Fibroblast of lung (primary cell): ENCODE measurements at regions not wholly inside any gene's neighbourhood (a gene's known extent, or its start where the extent isn't known, plus 50 kb on each side); places are given as distances from the start of the nearest gene placed in this dataset.

Experiments
- DNase-seq, 2 donors: peaks; one replicate each; pipeline versions ENCODE4 v3.0.0 to v3.0.0-alpha.2; 2010; ENCODE audit warnings: low read depth in 2 of 2
- H2AFZ ChIP-seq: 2 replicates; pipeline ENCODE4 v1.5.1; 2012; ENCODE audit warnings: low read length, control low read depth, inconsistent platforms
- H3K27ac ChIP-seq: 2 replicates; pipeline ENCODE4 v1.5.1; 2011; ENCODE audit warnings: low read length, control low read depth; ENCODE audit not compliant: insufficient read depth
- H3K27me3 ChIP-seq: 2 replicates; pipeline ENCODE4 v1.5.1; 2011; ENCODE audit warnings: mild to moderate bottlenecking, low read length; ENCODE audit not compliant: control insufficient read depth, insufficient read depth
- H3K36me3 ChIP-seq: 2 replicates; pipeline ENCODE4 v1.5.1; 2011; ENCODE audit warnings: low read length; ENCODE audit not compliant: control insufficient read depth, insufficient read depth
- H3K4me1 ChIP-seq: 2 replicates; pipeline ENCODE4 v1.5.1; 2011; ENCODE audit warnings: low read length; ENCODE audit not compliant: control insufficient read depth, insufficient read depth; ENCODE audit errors: extremely low read depth
- H3K4me2 ChIP-seq: 2 replicates; pipeline ENCODE4 v1.5.1; 2011; ENCODE audit warnings: low read length, control low read depth; ENCODE audit not compliant: insufficient read depth; ENCODE audit errors: extremely low read depth
- H3K4me3 ChIP-seq, 4 experiments: fragments of 200-600 bp in 1 of 4; sonication (generic) in 1 of 4; replicated peaks in 1 of 4; 2 replicates each; pipeline ENCODE4 v1.5.1; 2011 to 2016; ENCODE audit warnings: low read length in 4 of 4, low read depth in 3 of 4, mild to moderate bottlenecking in 3 of 4, control low read depth in 2 of 4, inconsistent platforms in 1 of 4, mixed read lengths in 1 of 4; ENCODE audit not compliant: insufficient read depth in 1 of 4; ENCODE audit errors: control extremely low read depth in 1 of 4
- H3K79me2 ChIP-seq: 2 replicates; pipeline ENCODE4 v1.5.1; 2012; ENCODE audit warnings: mild to moderate bottlenecking, low read length, inconsistent platforms; ENCODE audit not compliant: control insufficient read depth, insufficient read depth
- H3K9ac ChIP-seq: 2 replicates; pipeline ENCODE4 v1.5.1; 2011; ENCODE audit warnings: mild to moderate bottlenecking, low read length, control low read depth; ENCODE audit not compliant: insufficient read depth
- H3K9me3 ChIP-seq: 2 replicates; pipeline ENCODE4 v1.5.1; 2012; ENCODE audit warnings: low read depth, low read length; ENCODE audit not compliant: control insufficient read depth, insufficient read depth
- H4K20me1 ChIP-seq: 2 replicates; pipeline ENCODE4 v1.5.1; 2011; ENCODE audit warnings: low read length; ENCODE audit not compliant: control insufficient read depth, insufficient read depth; ENCODE audit errors: extremely low read depth
- EZH2 ChIP-seq: IDR thresholded peaks from 2 replicates; pipeline ENCODE4 v1.5.1; 2012; ENCODE audit warnings: low read length, control low read depth, mild to moderate bottlenecking; ENCODE audit errors: missing control alignments
- TF ChIP-seq, protein P1 (sequence below), 2 donors: IDR thresholded peaks in 1 of 2; conservative IDR thresholded peaks in 1 of 2; 1 replicate in 1 of 2; 2 replicates in 1 of 2; pipeline ENCODE4 v1.5.1; 2011 to 2012; ENCODE audit warnings: low read length in 2 of 2, control low read depth in 1 of 2, inconsistent platforms in 1 of 2, low read depth in 1 of 2, mild to moderate bottlenecking in 1 of 2

DNA sequence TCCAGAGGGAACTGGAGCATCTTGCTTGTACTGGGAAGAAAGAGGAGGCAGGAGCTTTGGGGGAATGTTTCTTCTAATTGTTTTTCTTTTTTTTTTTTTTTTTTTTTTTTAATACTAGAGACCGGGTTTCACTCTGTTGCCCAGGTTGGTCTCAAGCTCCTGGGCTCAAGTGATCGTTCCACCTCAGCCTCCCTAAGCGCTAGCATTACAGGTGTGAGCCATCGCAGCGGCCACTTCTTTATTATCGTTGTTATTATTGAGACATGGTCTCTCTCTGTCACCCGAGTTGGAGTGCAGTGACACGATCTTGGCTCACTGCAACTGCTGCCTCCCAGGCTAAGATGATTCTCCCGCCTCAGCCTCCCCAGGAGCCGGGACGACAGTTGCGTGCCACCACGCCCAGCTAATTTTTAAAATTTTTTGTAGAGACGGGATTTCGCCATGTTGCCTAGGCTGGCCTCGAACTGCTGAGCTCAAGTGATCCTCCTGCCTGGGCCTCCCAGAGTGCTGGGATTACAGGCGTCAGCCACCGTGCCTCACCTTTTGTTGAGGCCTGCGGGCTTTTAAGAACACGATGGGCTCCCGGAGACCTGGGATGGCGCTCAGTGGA lies 137.3 kb upstream of the GSE1 start:
- H3K27ac ChIP-seq: no peak overlapping the region
- no peaks in the 10 kb centered on the region for H3K36me3 ChIP-seq
- no peaks in the 10 kb centered on the region for H3K79me2 ChIP-seq
- H3K4me2 ChIP-seq: no peak overlapping the region
- no peak overlapping the region for H3K9ac ChIP-seq
- no peak overlapping the region for H3K4me3 ChIP-seq
- no peaks in the 10 kb centered on the region for H3K9me3 ChIP-seq
- H3K4me1 ChIP-seq: no peaks in the 10 kb centered on the region
- H4K20me1 ChIP-seq: no peaks in the 10 kb centered on the region
- no peak for DNase-seq
- no peaks in the 10 kb centered on the region for H3K27me3 ChIP-seq
- no peak overlapping the region for H2AFZ ChIP-seq
- no peak for TF ChIP-seq EZH2
- TF ChIP-seq, protein P1, sequence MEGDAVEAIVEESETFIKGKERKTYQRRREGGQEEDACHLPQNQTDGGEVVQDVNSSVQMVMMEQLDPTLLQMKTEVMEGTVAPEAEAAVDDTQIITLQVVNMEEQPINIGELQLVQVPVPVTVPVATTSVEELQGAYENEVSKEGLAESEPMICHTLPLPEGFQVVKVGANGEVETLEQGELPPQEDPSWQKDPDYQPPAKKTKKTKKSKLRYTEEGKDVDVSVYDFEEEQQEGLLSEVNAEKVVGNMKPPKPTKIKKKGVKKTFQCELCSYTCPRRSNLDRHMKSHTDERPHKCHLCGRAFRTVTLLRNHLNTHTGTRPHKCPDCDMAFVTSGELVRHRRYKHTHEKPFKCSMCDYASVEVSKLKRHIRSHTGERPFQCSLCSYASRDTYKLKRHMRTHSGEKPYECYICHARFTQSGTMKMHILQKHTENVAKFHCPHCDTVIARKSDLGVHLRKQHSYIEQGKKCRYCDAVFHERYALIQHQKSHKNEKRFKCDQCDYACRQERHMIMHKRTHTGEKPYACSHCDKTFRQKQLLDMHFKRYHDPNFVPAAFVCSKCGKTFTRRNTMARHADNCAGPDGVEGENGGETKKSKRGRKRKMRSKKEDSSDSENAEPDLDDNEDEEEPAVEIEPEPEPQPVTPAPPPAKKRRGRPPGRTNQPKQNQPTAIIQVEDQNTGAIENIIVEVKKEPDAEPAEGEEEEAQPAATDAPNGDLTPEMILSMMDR (conservative IDR thresholded peaks at IDR 0.05 in 1 of 2, IDR thresholded peaks at IDR 0.05 in 1 of 2; ENCODE audit: low read depth in 1 of 2, low read length in 2 of 2): no peak

DNA sequence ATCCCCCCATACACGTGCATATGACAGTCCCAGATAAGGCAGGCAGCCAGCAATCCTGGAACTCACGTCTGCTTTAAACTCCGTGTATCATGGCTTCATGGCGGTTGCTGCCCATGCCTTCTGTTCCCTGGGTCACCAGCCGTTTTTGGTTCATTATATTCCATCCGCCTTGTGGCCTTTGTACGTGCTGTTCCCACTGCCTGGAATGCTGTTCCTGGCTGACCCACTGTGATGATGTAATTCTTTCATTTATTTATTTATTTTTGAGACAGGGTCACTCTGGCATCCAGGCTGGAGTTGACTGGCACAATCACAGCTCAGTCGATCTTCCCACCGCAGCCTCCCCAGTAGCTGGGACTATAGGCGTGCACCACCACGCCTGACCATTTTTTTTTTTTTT lies 136.7 kb upstream of the GSE1 start:
- H3K4me2 ChIP-seq: no peak overlapping the region
- no peaks in the 10 kb centered on the region for H3K4me1 ChIP-seq
- TF ChIP-seq, protein P1 (conservative IDR thresholded peaks at IDR 0.05 in 1 of 2, IDR thresholded peaks at IDR 0.05 in 1 of 2; ENCODE audit: low read depth in 1 of 2, low read length in 2 of 2): no peak
- TF ChIP-seq EZH2: no peak

DNA sequence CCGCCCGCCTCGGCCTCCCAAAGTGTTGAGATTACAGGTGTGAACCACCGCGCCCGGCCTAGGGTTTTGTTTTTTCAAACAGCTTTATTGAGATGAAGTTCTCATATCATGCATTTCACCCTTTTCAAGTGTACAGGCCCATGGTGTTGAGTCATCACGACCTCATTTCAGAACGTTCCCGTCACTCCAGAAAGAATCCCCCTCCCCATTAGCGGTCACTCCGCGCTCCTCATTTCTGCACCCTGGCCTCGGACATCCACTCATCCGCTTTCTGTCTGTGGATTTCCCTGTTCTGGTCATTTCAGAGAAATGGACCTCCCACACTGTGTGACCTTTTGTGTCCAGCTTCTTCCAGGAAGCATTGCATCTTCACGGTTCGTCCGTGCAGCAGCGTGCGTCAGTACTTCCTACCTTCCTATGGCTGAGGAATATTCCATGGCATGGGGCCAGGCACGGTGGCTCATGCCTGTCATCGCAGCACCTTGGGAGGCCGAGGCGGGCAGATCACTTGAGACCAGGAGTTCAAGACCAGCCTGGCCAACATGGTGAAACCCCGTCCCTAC lies 135.2 kb upstream of the GSE1 start:
- H3K4me2 ChIP-seq: no peak overlapping the region
- no peaks in the 10 kb centered on the region for H3K9me3 ChIP-seq
- H3K27ac ChIP-seq: no peak overlapping the region
- no peak overlapping the region for H2AFZ ChIP-seq
- H3K79me2 ChIP-seq: no peaks in the 10 kb centered on the region
- H3K36me3 ChIP-seq: no peaks in the 10 kb centered on the region
- no peak for DNase-seq
- H3K27me3 ChIP-seq: no peaks in the 10 kb centered on the region
- no peak overlapping the region for H3K9ac ChIP-seq
- no peak for TF ChIP-seq EZH2
- TF ChIP-seq, protein P1 (conservative IDR thresholded peaks at IDR 0.05 in 1 of 2, IDR thresholded peaks at IDR 0.05 in 1 of 2; ENCODE audit: low read depth in 1 of 2, low read length in 2 of 2): no peak
- H3K4me1 ChIP-seq: no peaks in the 10 kb centered on the region
- no peaks in the 10 kb centered on the region for H4K20me1 ChIP-seq
- no peak overlapping the region for H3K4me3 ChIP-seq

More for the DNA sequence above, 136.7 kb upstream of the GSE1 start:
- Histone ChIP-seq H3K9me3 (no peaks in the 10 kb centered on the region), H3K9ac (no peak overlapping the region), H3K4me3 (no peak overlapping the region), H3K36me3 (no peaks in the 10 kb centered on the region), H3K79me2 (no peaks in the 10 kb centered on the region), H2AFZ (no peak overlapping the region), H4K20me1 (no peaks in the 10 kb centered on the region), H3K27ac (no peak overlapping the region), H3K27me3 (no peaks in the 10 kb centered on the region)
- DNase-seq: no peak
